Chondrocyte (in vitro differentiated cells): ENCODE measurements at regions not wholly inside any gene's neighbourhood (a gene's known extent, or its start where the extent isn't known, plus 50 kb on each side); places are given as distances from the start of the nearest gene placed in this dataset.

Source experiments
- DNase-seq: peaks from one replicate; pipeline ENCODE4 v3.0.0; 2021; ENCODE audit warnings: mixed read lengths, low spot score
- H3K27ac Mint-ChIP-seq: one replicate; pipeline ENCODE4 v1.8.0; 2021; ENCODE audit warnings: mild to moderate bottlenecking, moderate library complexity, mixed read lengths; ENCODE audit not compliant: unreplicated experiment
- H3K27me3 Mint-ChIP-seq: 2 replicates; pipeline ENCODE4 v1.8.0; 2021; ENCODE audit warnings: low read depth, mixed read lengths
- H3K36me3 Mint-ChIP-seq: 2 replicates; pipeline ENCODE4 v1.8.0; 2021; ENCODE audit warnings: low read depth, mixed read lengths
- H3K4me1 Mint-ChIP-seq: 2 replicates; pipeline ENCODE4 v1.8.0; 2021; ENCODE audit warnings: low read depth, mild to moderate bottlenecking, mixed read lengths
- H3K4me3 Mint-ChIP-seq: one replicate; pipeline ENCODE4 v1.8.0; 2021; ENCODE audit warnings: mild to moderate bottlenecking, moderate library complexity, mixed read lengths; ENCODE audit not compliant: unreplicated experiment
- H3K9me3 Mint-ChIP-seq: 2 replicates; pipeline ENCODE4 v1.8.0; 2021; ENCODE audit warnings: low read depth, mixed read lengths
- CTCF ChIP-seq: fragments of 200-600 bp; sonication (generic); IDR thresholded peaks from 2 replicates; pipeline ENCODE4 v1.5.0; 2021; ENCODE audit warnings: antibody characterized with exemption, mild to moderate bottlenecking, moderate library complexity

- peaks cover 8% of the 10 kb centered on the region for H3K4me1 Mint-ChIP-seq
- H3K27me3 Mint-ChIP-seq, result peaks cover 76% of the 10 kb centered on the region
- H3K27ac Mint-ChIP-seq, result no peak overlapping the region
- H3K36me3 Mint-ChIP-seq, result peaks cover 1% of the 10 kb centered on the region
- H3K9me3 Mint-ChIP-seq, result no peaks in the 10 kb centered on the region
- no peak for DNase-seq
- H3K4me3 Mint-ChIP-seq, result no peak overlapping the region
- TF ChIP-seq CTCF, result peak; percentile 31
Measured at GRCh38 chr3:194197396-194197960, 61.5 kb downstream of the HES1 start.

DNA sequence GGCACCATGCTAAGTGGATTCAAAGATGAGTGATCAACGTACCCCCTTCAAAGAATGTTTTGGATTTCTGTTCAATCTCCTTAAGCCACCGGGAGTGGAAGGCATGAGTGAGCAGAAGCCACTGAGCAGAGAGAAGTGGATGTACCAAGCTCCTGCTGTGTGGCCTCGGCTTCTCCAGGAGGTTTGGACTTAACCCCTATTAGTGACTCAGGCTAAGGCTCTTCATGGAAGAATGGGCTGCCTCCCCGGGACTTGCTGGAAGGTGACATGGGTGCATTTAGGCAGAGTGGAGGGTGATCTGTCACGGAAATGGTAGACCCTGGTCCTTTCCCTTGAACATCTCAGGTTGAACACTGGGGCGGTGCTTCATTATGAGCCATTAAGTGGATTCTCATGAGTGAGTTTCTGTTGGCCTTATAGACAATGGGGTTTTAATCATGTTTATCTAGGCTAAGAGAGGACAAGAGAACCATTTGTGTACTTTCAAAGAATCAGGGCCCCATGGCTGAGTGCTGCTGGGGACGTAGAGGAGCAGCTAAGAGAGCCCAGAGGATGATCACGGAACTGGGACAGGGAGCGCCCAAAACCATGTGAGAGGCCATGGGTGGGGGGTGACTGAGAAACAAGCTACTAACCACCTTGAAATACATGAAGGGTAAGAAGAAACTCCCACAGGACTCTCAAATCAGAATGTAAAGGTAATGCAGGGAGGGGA is 62.2 kb downstream of the HES1 start:
- H3K4me1 Mint-ChIP-seq, result peaks cover 8% of the 10 kb centered on the region
- no peak for DNase-seq
- no peaks in the 10 kb centered on the region for H3K9me3 Mint-ChIP-seq
- no peak overlapping the region for H3K27ac Mint-ChIP-seq
- H3K4me3 Mint-ChIP-seq, result no peak overlapping the region
- peaks cover 1% of the 10 kb centered on the region for H3K36me3 Mint-ChIP-seq
- peaks cover 80% of the 10 kb centered on the region for H3K27me3 Mint-ChIP-seq
- no peak for TF ChIP-seq CTCF

GRCh38 chr3:194198938-194199337 is 63.0 kb downstream of the HES1 start:
- H3K27me3 Mint-ChIP-seq, result peaks cover 82% of the 10 kb centered on the region
- no peak for DNase-seq
- H3K9me3 Mint-ChIP-seq, result no peaks in the 10 kb centered on the region
- peaks cover 1% of the 10 kb centered on the region for H3K36me3 Mint-ChIP-seq
- no peak overlapping the region for H3K27ac Mint-ChIP-seq
- TF ChIP-seq CTCF, result no peak
- H3K4me1 Mint-ChIP-seq, result peaks cover 14% of the 10 kb centered on the region
- H3K4me3 Mint-ChIP-seq, result no peak overlapping the region

- DNase-seq, result no peak
- Mint-ChIP-seq H3K9me3 (no peaks in the 10 kb centered on the region), H3K27ac (no peak overlapping the region), H3K4me1 (peaks cover 14% of the 10 kb centered on the region), H3K36me3 (peaks cover 1% of the 10 kb centered on the region), H3K27me3 (peaks cover 74% of the 10 kb centered on the region), H3K4me3 (no peak overlapping the region)
- TF ChIP-seq CTCF, result no peak
Measured at GRCh38 chr3:194200422-194201081, 64.6 kb downstream of the HES1 start.

DNA sequence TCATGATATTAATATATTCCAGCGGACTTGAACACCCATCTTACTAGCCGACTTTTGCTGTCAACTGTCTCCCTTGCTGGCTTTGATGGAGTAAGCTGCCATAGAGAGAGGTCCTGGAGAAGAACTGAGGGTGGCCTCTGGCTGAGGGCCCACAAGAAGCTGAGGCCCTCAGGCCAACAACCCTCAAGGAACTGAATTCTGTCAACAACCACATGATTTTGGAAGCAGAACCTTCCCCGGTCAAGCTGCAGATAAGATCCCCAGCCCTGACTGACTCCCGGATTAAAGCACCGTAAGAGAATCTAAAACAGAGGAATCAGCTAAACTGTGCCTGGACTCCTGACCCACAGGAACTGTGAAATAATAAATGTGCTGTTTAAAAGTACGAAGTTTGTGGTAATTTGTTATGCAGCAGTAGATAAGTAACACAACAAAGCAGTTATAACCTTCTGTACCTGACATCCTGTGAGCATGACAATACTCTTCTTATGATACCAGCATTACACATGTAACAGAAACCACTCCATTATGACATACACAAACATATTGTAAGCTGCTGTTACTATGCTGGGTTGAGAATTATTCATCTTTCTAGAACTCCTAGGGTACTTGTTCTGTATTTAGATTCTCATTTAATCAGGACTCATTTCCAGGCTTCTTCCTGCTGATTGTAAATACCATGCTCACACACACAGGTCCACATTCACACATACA is 66.2 kb downstream of the HES1 start:
- H3K9me3 Mint-ChIP-seq, result no peaks in the 10 kb centered on the region
- DNase-seq, result no peak
- no peak overlapping the region for H3K4me3 Mint-ChIP-seq
- peaks cover 1% of the 10 kb centered on the region for H3K36me3 Mint-ChIP-seq
- peaks cover 72% of the 10 kb centered on the region for H3K27me3 Mint-ChIP-seq
- peaks cover 14% of the 10 kb centered on the region for H3K4me1 Mint-ChIP-seq
- TF ChIP-seq CTCF, result no peak
- H3K27ac Mint-ChIP-seq, result no peak overlapping the region
